ENCODE measurements at regions not wholly inside any gene's neighbourhood (a gene's known extent, or its start where the extent isn't known, plus 50 kb on each side); places are given as distances from the start of the nearest gene placed in this dataset.

DNA sequence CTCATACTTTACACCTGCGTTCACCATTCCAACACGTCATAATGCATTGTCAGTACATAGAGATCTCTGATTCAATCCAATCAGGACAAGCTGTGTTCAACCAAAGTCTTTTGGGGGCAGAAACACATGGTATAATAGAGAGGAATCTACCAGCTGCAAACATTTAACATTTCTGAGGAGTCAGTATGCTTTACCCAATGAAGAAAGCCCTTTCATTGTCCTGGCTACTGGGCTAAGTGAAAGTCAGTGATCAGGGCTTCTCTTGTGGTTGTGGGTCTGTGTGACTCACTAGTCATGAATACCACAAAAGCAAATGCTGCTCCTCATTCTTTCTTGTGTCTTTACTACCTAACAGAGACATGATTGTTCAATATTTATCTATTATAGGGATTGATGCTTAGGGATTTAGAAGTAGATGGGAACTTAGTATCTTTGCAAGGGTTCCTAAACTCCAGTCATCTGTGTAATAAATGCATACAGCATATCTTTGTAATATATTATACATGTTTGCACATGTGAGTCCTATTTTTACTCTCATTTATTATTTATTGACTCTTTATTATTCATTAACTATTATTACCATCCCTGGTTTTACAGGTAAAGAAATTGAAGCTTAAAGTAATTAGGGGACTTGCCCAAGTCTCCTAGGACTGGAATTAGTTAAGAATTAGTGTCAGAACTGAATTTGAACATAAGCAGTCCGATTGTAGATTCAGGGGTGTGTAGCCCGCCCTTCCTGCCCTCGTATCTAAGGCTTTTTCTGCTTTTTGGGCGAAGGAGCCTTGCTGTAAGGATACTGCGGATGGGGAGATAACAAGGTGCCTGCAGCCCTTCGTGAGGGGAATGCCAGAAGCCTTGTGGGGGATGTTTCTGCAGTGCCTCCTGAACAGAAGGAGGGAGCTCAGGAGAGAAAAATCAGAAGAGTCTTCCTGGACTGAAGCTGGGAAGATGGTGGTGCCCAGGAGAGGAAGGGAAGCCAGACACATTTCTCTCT, 353.1 kb upstream of the BOD1L1 start:
- TF ChIP-seq, protein P1, sequence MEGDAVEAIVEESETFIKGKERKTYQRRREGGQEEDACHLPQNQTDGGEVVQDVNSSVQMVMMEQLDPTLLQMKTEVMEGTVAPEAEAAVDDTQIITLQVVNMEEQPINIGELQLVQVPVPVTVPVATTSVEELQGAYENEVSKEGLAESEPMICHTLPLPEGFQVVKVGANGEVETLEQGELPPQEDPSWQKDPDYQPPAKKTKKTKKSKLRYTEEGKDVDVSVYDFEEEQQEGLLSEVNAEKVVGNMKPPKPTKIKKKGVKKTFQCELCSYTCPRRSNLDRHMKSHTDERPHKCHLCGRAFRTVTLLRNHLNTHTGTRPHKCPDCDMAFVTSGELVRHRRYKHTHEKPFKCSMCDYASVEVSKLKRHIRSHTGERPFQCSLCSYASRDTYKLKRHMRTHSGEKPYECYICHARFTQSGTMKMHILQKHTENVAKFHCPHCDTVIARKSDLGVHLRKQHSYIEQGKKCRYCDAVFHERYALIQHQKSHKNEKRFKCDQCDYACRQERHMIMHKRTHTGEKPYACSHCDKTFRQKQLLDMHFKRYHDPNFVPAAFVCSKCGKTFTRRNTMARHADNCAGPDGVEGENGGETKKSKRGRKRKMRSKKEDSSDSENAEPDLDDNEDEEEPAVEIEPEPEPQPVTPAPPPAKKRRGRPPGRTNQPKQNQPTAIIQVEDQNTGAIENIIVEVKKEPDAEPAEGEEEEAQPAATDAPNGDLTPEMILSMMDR (IDR thresholded peaks at IDR 0.05 in 4 of 5, conservative IDR thresholded peaks at IDR 0.05 in 1 of 5), result no peak
- no peak for TF ChIP-seq POLR2A (IDR thresholded peaks at IDR 0.05)
- Histone ChIP-seq H3K4me3 (no peak overlapping the region), H3K36me3 (no peaks in the 10 kb centered on the region), H3K27me3 (no peaks in the 10 kb centered on the region), H3K27ac (no peak overlapping the region), H3K4me1 (no peaks in the 10 kb centered on the region), H3K9me3 (no peaks in the 10 kb centered on the region)
- no peak for DNase-seq
- intact Hi-C loops (cut with DNase I; ENCODE audit: low total_unique reads), result no loop called here
- in situ Hi-C loops (cut with MboI; ENCODE audit: low sequenced_read_pairs in 4 of 4), result no loop called here
- ATAC-seq, result no peak

DNA sequence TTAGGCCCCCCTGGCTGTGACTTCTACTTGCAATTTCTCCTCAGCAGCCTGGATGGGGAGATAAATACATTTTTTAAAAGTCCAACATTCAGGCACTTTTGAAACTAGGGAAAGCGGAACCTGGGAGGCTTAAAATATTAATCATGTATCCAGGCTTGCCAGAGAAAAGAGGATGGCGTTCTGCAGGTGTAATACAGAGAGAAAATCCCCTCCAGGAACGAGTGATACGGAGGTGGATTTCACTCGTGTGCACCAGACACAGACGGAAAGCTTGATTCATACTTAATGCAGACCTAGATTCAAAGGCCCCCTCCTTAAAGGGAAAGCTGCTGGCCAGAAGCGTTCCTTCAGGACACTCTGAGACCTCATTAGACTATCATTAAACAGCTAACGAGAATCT, 354.0 kb upstream of the BOD1L1 start:
- DNase-seq (no peak), ATAC-seq (no peak)
- Histone ChIP-seq H3K36me3 (no peaks in the 10 kb centered on the region), H3K9me3 (no peaks in the 10 kb centered on the region), H3K27me3 (no peaks in the 10 kb centered on the region), H3K4me1 (no peaks in the 10 kb centered on the region), H3K27ac (no peak overlapping the region), H3K4me3 (no peak overlapping the region)
- in situ Hi-C loops (cut with MboI; ENCODE audit: low sequenced_read_pairs in 4 of 4), result no loop called here
- no peak for TF ChIP-seq POLR2A (IDR thresholded peaks at IDR 0.05)
- TF ChIP-seq, protein P1 (IDR thresholded peaks at IDR 0.05 in 4 of 5, conservative IDR thresholded peaks at IDR 0.05 in 1 of 5), result no peak
- intact Hi-C loops (cut with DNase I; ENCODE audit: low total_unique reads), result no loop called here

DNA sequence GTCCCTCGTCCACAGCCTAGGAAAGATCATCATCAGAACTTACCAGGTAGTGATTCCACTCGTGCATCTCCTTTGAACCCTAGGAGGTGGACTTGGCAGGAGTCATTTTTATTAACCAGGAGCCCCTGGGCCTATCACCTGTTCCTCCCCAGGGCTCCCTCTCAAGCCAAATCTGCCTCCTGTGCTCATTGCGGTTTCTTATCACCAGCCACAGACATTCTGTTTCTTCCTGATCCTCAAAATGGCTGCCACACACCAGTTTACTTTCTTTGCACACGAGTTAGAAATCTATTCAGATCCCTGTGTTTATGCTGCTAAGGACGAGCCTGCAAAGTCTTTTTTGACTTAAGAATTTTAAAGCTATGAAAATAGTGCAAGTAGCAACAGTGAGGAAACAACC, 354.5 kb upstream of the BOD1L1 start:
- in situ Hi-C loops (cut with MboI; ENCODE audit: low sequenced_read_pairs in 4 of 4) (no loop called here), intact Hi-C loops (cut with DNase I; ENCODE audit: low total_unique reads) (no loop called here)
- no peak overlapping the region for H3K27ac ChIP-seq
- no peak for DNase-seq
- no peak overlapping the region for H3K4me3 ChIP-seq
- no peaks in the 10 kb centered on the region for H3K4me1 ChIP-seq
- no peak for TF ChIP-seq POLR2A (IDR thresholded peaks at IDR 0.05)
- TF ChIP-seq, protein P1 (IDR thresholded peaks at IDR 0.05 in 4 of 5, conservative IDR thresholded peaks at IDR 0.05 in 1 of 5), result no peak
- no peaks in the 10 kb centered on the region for H3K9me3 ChIP-seq
- H3K36me3 ChIP-seq, result no peaks in the 10 kb centered on the region
- no peaks in the 10 kb centered on the region for H3K27me3 ChIP-seq
- no peak for ATAC-seq

DNA sequence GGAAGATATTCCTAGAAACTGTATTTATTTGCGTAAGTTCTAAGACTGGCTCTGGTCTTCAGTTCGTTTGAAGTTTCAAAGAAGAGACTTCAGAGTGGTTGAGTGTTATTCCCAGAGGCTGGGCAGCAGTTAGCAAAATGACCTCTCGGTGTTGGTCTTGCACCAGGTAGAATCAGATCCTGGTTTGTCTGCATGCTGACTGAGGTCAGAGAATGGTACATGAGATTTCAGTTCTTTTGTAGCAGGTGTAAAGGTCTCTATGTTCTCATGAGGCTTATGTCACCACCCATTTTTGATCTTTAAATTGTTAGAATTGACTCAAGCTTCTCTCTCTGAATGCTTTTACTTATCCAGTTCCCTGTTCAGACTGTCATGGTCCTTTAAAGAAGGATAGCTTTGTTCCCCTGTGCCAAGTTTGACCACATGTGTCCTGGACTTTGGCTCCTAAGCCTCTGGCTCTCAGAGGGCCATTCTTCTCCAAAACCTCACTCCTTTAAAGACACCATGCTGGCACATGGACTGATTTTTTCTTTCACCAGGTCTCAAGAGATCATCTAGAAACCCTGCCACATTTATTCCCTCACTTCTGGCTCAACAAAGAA, 355.8 kb upstream of the BOD1L1 start:
- no peak for DNase-seq
- TF ChIP-seq, protein P1 (IDR thresholded peaks at IDR 0.05 in 4 of 5, conservative IDR thresholded peaks at IDR 0.05 in 1 of 5), result no peak
- Histone ChIP-seq H3K4me1 (no peaks in the 10 kb centered on the region), H3K36me3 (no peaks in the 10 kb centered on the region), H3K27ac (no peak overlapping the region), H3K27me3 (no peaks in the 10 kb centered on the region), H3K9me3 (no peaks in the 10 kb centered on the region), H3K4me3 (no peak overlapping the region)
- in situ Hi-C loops (cut with MboI; ENCODE audit: low sequenced_read_pairs in 4 of 4) (no loop called here), intact Hi-C loops (cut with DNase I; ENCODE audit: low total_unique reads) (no loop called here)
- no peak for ATAC-seq

Measured in gastrocnemius medialis (tissue), 4 donors.